GM21737 (cell line): ENCODE measurements at regions not wholly inside any gene's neighbourhood (a gene's known extent, or its start where the extent isn't known, plus 50 kb on each side); places are given as distances from the start of the nearest gene placed in this dataset.

ENCODE experiments used
- ATAC-seq: cut with Tn5 transposase; IDR thresholded peaks from one replicate; pipeline ENCODE4 v1.9.1; 2021; ENCODE audit warnings: mild to moderate bottlenecking, moderate library complexity; ENCODE audit not compliant: unreplicated experiment

DNA sequence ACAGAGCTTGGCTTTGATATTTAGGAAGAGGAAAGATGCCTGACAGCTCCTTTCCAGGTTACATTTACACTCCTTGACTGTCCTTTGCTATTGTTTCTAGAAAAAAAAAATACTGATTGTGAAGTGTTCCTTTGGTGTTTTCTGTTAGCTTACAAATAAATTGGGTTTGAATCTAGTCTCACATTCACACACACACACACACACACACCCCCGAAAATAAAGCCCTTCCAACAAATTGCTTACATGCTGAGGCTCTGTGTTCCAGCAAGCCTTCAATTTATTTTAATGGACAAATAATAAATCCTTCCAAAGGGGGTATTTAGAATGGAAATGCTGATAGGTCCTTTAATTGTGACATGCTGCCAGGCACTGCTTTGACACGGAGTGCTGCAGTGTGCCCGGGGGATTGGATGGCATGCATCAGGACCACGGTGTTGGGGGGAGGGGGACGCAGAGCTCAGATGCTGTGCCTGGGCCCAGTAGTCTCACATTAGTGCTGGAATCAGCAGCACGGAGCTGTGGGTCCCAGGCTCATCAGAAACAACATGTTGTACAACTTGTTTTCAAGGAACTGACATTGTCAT is 199.9 kb downstream of the CD83 start:
- ATAC-seq, result no peak

DNA sequence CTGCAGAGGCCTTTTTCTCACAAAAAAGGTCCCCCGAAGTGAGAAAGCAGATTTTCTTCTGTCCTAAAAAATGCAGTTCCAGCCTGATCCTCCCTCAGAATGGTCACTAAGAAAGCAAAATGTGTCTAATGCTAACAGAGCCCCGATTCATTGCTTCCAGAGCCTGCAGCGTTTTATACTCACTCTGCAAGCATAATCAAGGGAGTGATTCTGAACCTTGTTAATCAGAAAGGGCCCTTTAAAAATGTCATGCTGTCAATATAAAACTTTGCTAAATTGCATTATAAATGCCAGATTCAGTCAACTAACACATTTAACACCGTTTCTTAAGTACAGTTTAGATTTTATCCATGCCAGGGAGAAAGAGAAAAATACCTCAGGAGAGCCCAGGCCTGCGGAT is 202.8 kb downstream of the CD83 start:
- ATAC-seq, result no peak

DNA sequence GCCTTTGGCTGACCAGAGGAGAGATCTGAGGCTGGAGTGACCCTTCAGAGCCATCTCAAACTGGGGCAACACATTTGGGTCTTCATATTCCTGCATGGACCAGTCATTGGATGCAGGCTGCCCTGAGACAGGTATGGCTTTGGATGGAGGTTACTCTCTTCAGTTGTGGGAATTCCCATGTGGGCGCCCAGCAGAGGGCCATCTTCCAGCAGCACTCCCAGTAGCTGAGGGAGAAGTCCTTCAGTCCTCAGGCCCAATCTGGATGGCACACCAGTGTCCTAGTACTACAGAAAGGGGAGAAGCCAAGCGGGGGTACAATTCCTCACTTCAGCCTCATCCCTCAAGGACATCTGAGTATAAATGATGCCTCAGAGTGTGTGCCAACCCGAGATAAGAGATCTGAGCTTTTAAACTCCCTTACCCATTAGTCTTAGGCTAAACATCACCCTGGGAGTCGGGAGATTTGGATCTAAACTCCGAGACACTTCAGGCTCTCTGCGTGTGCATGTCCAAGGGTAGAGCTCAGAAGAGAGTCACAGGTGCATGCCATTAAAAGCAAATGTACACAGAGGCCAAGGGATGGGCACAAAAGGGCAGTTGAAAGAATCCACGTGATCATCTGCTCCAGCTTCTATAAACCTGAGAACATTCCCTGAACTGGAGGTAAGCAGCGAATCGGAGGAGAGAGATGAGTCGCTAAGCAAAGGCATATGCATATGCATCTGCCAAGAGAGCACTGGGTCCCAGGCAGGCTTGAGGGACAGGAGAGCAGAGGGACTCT is 204.6 kb downstream of the CD83 start:
- ATAC-seq, result no peak

DNA sequence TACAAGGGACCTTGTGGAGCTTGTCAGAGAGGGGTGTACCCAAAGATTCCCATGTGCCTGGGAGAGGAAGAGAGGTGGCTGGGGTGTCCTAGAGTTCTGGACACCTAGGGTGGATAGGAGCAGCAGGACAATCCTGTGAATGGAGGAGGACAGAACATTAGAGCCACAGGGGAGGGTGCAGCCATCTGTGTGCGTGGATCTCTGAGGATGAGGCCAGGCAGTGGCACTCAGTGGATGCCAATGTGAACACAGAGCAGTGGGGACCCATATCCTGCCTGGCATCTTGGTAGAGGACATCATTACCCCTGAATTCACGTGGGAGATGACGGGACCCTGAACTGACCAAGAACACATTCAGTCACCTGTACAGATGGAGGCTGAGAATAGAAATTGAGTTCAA is 205.3 kb downstream of the CD83 start:
- ATAC-seq, result no peak

DNA sequence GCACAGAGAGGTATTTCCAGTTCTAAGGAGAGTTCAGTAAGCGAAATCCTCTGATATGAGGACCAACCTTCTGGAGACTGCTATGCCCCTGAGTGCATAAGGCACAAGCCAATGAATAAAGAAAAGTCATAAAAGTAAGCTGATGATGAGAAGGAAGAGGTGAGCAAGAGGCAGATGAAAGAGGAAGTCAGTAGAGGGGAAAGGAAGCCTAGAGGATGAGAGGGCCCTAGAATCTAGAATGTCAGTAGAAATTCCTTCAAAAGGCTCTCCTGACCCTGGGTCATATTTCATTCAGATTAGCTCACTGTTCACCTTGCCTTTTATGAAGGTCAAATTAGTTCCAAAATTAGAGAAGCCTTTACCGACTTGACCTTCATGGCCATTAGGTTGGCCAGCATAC is 209.2 kb downstream of the CD83 start:
- no peak for ATAC-seq

DNA sequence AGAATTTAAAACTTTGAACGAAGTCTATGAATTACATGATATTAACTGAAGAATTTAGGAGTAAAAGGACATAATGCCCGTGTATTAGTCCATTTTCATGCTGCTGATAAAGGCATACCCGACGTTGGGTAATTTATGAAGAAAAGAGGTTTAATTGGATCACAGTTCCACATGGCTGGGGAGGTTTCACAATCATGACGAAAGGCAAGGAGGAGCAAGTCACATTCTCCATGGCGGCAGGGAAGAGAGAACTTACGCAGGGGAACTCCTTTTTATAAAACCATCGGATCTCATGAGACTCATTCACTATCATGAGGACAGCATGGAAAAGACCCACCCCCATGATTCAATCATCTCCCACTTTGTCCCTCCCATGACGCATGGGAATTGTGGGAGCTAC is 210.6 kb downstream of the CD83 start:
- ATAC-seq, result no peak

DNA sequence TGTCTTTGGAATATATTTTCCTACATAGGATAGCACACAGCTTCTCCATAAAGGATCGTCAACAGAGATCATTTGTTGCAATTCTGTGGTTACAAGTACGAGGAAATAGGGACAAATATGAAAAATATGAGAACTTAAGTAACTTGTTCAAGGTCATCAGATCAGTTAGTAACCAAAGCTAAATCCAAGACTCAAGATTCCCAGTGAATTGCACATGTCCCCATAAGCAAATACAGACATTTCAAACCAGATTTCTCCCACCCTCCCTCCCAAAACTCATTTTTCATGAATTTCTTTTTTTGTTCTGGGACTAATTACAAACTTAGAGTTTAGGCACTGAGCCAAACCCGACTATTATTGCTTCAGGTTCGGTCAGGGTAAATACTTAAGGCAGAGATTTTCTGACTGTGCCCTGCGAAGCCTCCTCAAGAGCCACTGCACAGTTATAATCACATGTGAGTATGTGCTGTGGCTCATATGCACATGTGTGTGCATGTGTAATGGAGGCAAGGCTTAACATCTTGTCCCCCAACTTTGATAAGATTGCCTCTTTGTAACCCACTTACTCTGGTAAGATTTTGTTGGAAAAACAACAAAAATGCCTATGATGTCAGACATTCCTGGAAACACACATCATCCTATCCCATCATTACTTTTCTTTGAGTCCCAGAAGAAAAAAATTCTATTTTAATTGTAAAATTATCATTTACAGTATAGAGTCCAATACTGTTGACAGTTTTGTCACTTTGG is 216.2 kb downstream of the CD83 start:
- no peak for ATAC-seq

DNA sequence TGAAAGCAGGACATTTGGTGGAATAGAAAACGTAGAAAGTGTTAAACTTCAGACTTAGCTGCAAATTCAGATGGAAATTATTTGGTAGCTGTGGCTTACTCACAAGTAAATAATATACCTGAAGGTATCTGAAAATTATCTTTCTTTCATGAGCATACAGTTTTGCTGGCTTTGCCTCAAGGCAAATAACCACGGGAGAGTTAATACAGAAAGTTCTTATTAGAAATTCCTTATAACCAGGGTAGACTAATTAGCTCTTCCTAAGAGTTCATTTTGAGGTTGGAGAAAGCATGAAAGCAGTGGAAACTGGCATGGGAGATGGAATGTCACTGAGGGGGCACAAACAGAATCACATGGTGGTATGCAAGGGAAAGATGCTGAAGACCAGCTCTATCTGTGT is 217.5 kb downstream of the CD83 start:
- ATAC-seq, result no peak

DNA sequence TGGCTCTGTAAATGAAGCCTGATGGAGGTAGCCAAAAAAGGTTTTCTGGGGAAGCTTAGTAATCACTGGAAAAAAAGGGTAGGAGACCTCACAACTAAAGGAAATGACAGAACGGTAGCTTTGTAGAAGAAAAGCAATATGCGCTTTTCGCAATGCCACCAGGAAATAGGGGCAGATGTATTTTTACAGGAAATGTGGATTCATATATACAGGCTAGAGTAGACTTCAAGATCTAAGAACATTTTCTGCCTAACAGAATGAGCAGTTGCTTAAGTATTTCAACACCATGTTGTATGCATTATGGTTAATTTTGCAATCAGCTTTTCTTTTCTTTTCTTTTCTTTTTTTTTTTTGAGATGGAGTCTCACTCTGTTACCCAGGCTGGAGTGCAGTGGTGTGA is 219.6 kb downstream of the CD83 start:
- ATAC-seq, result no peak

DNA sequence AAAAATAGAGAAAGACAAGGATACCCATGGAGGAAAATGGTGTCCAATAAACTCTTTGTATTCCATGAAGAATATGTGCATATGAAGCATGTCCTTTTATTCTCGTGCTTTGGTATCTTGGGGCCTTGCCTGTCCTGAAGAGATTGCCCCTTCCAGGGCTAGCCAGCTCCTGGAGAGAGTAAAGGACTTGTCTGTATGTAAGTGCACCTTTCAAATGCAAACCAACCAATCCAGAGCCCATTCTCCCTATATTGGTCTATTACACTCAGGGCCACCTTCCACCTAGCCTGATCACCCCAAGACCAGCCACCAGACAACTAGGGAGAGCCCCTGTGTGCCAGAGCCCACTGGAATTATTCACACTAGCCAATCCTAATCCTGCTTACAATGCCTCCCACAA is 221.6 kb downstream of the CD83 start:
- ATAC-seq, result no peak

DNA sequence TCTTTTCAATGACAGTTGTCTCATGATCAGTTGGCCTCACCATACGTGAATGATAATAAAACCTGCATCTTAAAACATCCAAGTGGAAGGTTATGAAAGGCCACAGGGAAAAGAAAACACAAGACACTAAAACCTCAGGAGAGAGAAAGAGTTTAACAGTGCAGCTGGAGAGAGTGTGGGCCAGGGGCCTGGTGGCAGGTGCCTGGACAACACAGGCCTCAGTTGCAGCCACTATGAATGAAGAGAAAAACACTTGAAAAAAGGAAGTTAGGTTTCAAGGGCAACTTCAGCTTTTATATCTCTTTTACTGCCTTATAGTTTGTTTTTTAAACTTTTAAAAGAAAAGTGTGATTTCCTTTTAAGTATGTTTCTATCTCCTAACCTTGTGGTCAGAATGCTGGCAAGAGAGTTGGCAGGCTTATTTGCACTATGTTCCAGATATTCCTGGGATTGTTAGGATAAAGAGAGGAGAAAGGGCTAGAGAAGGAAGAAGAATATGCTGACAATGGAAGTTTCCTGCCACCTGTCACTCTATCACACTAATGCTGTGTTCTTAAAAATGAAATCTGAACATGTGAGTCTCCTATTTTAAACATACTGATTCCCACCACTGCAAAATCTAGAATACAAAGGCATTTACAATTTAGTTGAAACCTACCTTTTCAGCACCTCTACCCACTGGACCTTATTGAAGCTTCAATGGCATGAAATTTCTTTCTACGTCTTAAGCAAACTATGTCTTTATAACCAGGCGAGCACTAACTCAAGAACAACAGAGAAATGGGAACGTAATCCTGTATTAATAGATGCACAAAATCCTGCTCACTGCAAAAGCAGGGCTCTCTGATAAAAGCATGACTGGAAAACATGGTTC is 222.4 kb downstream of the CD83 start:
- no peak for ATAC-seq

DNA sequence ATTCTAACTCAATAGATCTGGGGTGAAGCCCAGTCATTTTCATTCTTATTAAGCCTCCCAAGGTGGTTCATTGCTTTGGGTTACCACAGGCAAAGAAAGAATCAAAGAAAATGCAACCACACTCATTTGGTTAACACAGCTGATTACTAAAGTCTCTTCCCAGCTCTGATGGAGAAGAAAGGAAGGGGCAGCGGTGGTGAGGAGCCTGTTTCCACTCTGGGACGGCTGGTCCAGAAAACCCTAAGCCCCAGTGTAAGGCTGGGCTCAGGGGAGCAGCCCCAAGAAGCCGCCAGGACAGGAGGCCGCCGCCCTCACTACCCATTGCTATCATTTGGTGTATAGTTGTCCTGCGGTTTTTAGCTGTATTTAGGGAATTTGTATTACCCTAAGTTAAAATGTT is 226.9 kb downstream of the CD83 start:
- ATAC-seq, result no peak

DNA sequence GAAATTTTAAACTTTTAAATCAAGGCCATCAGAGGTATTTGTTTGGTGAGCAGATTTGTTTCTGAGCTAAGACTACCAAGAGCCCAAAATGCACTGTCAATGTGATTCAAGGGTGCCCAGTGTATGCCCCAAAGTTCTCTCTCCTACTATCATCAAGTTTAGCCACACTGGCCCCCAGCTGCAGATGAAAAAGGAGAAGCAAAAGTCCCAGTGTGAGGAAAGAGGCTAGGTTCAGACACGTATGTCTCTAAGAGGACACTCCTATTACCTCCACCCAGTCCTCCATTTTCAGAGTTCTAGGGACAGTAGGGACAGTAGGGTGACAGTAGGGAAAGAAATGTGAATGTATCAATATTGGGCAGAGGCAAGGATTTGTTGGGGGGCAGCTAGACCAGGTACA is 230.8 kb downstream of the CD83 start:
- ATAC-seq, result no peak

DNA sequence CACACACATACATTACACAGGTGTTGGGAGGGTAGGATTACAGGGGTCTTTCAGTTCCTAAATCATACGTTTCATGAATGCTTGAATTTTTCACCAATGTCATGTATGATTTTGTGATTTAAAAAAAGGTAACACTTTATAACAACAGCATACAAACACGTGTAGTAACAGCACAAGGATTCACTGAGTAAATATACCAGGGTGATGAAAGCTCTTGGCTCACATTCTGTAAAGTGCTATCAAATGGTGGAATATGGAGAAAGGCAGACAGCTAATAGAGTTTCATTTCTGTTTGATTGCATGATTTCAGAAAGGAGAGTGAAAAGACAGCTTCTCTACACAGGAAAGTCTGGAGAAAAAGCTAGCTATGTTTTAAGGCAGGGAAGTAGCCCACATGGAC is 231.9 kb downstream of the CD83 start:
- ATAC-seq, result no peak

DNA sequence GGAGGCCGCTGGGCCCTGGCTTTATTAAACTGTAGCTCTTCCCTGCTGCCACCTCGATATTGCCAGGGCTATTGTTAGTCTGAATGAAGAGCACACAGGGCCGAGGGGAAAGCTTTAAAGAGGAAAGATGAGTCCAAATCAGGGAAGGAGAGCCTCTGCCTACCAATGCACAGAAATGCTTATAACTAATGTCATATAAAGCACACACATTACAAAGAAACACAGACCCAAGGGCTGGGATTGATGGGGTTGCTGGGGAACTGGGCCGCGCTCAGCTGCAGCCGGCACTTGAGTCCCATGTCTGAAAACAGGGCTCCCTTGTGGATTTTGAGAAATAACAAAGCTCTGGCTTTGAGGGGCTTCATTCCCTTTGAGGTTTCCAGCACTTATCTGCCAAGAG is 232.6 kb downstream of the CD83 start:
- no peak for ATAC-seq

DNA sequence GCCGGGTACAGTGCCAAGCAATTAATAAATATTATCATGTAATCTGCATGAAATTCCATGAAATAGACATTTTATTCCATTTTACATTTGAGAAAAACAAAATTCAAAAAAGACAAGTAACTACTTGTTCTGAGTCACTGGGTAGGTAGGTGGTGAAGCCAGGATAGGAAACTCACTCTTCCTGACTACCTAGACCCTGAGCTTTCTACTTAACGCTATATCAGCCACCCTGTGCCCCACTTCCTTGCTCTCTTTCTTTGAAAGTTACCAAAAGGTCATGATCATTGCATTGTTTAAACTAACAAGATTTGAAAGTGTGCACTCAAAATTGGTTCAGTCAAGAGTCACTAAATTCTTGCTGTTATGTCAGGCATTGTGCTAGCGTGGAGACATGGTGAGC is 235.7 kb downstream of the CD83 start:
- ATAC-seq, result no peak

DNA sequence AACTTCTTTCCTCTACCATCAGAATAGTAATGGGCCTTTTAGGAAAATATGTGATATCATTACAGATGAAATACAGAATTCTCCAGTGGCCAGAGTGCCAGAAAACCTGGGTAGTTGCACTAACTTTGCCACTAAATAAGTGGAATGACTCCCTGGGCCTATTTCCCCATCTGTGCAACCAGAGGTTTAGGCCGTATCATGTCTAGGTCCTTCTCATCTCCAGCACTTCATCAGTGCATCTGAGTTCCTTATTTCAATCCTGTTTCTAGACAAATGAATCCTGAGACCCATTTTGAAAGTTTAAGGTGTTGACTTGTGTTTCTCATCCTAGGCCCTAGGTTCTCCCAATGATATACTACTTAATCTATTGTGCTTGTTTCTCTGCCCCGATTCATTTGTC is 236.2 kb downstream of the CD83 start:
- no peak for ATAC-seq

DNA sequence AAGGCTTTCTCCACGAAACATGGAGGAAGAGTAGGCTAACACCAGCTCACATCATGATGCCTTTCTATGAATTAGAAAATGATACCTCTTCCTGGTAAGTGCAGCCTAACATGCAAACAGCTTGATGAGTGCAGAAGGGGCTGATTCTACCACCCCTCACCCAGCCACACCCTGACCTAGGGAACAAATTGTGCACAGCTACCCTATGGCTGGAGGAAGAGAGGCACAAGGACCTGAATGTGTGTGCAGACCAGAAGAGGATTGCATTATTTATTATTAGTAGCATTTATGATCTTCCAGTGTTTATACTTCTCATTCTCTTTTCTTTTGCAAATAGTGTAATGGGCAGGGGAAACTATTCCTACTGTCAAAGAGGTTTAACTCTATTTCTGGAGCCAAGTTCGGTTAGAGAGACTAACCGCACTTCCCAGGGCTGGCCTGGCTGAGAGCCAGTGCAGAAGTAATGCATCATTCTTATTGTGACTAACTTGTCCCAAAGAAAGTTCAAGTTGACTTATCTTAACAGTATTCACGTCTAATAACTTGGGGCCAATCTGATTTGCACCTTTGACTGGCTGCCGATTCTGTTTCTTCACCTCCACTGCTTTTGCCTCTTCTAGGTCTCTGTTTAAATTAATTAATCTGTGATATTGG is 237.5 kb downstream of the CD83 start:
- ATAC-seq, result no peak

DNA sequence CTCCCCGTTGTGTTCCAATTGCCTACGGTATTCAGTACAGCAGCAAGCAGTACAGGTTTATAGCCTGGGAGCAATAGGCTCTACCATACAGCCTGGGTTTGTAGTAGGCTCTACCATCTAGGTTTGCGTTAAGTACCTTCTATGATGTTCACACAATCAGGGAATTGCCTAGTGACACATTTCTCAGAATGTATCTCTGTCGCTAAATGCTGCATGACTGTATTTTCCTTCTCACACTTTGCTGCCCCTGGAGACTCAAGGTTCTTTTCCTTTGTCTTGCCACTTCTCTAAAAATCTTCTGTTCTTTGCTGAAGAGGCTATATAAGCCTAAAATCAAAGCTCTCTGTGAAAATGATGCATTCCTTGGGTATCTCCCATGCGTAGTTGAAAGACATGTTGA is 241.9 kb downstream of the CD83 start:
- no peak for ATAC-seq

DNA sequence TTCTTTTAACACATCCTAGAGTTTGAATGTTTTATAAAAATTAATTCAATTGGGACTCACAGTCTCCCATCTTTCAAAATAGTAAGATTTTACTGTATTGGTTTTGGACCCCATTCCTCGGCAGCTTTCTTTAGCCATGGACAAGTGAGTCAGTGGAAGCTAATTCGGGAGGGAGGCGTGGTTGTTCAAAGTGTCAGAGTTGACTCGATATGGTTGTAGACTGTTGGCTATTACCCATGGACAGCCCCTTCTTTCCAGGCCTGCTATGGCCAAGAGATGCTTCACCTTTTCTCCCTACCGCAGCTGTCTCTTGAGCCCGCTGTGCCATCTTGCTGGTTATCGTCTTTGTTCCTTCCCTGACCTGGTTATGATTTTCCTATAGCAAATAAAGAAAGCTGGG is 243.0 kb downstream of the CD83 start:
- ATAC-seq, result no peak

DNA sequence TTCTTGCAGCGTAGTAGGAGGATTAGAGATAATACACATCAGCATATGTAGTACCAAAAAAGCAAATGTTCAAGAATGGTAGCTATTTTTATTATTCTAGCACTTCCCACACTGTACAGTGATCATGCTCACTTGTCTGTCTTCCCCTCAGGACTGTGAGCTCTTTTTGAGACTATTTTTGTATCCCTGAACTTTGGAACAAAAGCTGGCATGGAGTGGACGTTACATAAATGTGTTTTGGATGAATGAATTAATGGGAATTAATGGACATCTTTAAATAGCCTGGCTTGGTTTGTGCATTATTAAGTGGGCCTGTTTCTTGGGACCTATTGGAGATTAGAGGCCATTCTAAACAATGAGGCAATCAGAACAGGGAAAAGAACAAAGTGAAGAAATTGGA is 243.7 kb downstream of the CD83 start:
- ATAC-seq, result no peak
